ENCODE measurements at regions not wholly inside any gene's neighbourhood (a gene's known extent, or its start where the extent isn't known, plus 50 kb on each side); places are given as distances from the start of the nearest gene placed in this dataset.

DNA sequence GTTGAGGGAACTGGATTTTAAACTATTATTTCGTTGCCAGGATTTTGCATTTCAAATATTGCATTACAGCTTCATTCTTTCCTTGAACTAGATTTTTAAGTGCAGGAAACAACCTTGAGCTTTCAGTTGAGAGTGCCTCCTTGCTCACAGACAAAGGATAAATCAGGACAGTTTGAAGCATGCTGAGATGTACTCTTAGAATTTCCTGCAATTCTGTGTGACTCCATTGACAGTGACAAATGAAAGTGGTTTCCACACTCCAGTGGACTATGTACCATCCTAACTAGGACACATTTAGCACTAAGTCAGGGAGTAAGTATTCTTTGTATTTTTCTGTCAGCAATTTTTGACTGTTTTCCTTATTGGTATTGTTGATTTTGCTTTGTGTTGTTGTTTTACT, 100.0 kb upstream of the PLCXD3 start:
- Histone ChIP-seq H3K4me1 (no peaks in the 10 kb centered on the region), H3K27me3 (no peaks in the 10 kb centered on the region), H3K9me3 (peaks cover 0 to 15% (median 0%) of the 10 kb centered on the region in 11 donors), H3K36me3 (no peaks in the 10 kb centered on the region), H3K27ac (no peak overlapping the region), H3K4me3 (no peak overlapping the region)
- intact Hi-C loops (cut with DNase I): no loop called here
- WGBS, 2 donors: 63 to 78% methylated on average over 1 of the region's 1 CpG
- DNase-seq (no peak), ATAC-seq (no peak)
- TF ChIP-seq, protein P1, sequence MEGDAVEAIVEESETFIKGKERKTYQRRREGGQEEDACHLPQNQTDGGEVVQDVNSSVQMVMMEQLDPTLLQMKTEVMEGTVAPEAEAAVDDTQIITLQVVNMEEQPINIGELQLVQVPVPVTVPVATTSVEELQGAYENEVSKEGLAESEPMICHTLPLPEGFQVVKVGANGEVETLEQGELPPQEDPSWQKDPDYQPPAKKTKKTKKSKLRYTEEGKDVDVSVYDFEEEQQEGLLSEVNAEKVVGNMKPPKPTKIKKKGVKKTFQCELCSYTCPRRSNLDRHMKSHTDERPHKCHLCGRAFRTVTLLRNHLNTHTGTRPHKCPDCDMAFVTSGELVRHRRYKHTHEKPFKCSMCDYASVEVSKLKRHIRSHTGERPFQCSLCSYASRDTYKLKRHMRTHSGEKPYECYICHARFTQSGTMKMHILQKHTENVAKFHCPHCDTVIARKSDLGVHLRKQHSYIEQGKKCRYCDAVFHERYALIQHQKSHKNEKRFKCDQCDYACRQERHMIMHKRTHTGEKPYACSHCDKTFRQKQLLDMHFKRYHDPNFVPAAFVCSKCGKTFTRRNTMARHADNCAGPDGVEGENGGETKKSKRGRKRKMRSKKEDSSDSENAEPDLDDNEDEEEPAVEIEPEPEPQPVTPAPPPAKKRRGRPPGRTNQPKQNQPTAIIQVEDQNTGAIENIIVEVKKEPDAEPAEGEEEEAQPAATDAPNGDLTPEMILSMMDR (IDR thresholded peaks at IDR 0.05): no peak

DNA sequence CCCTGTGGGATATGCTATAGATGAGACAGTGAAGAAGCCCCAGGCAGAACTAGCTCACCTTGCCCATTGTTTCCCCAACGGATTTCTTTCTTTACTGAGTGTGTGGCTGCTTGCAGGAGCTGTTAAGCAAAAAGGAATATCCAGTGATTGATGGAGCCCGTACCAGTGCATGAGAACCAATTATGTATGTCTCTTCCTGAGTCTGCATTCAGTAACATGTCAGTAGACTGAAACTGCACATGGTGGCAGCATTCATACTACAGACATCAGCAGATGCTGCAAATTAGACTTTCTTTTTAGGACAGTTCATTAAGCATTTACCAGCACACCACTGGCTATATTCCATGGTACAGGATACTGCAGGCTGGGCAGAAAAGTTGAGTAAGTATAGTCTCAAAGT, 90.3 kb upstream of the PLCXD3 start:
- no peak for DNase-seq
- Histone ChIP-seq H3K9me3 (peaks cover 0 to 4% (median 0%) of the 10 kb centered on the region in 11 donors), H3K4me3 (no peak overlapping the region), H3K4me1 (no peaks in the 10 kb centered on the region), H3K36me3 (no peaks in the 10 kb centered on the region), H3K27me3 (no peaks in the 10 kb centered on the region), H3K27ac (no peak overlapping the region)
- 66% methylated on average over 2 of the region's 2 CpGs for WGBS, 2 donors
- ATAC-seq: no peak
- intact Hi-C loops (cut with DNase I): no loop called here
- TF ChIP-seq, protein P1 (IDR thresholded peaks at IDR 0.05): no peak

- no peaks in the 10 kb centered on the region for H3K27me3 ChIP-seq
- no peak overlapping the region for H3K4me3 ChIP-seq
- H3K9me3 ChIP-seq: peaks cover 0 to 4% (median 0%) of the 10 kb centered on the region in 11 donors
Measured at GRCh38 chr5:41598011-41598410, 87.6 kb upstream of the PLCXD3 start.

DNA sequence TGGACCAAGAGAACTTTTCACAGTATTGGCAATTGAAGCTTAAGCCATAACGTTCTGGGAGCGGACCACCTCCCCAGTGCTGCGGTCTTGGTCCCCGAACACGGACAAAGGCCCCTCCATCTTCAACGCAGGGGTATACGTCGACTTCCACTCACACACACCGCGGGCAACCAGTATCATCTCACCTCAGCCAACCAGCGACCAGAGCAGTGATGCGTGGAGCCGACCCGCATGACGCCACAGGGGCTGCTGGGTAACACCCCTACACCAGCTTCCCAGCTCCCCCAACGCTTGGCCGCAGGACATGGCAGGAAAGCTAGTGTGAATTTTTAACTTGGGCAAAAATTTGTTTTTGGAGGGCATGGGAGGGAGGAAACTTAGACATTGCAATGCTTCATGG, 77.3 kb upstream of the PLCXD3 start:
- Histone ChIP-seq H3K4me3 (no peak overlapping the region), H3K4me1 (no peaks in the 10 kb centered on the region), H3K27me3 (peaks cover 0 to under 1% (median 0%) of the 10 kb centered on the region in 7 donors), H3K27ac (no peak overlapping the region), H3K36me3 (no peaks in the 10 kb centered on the region), H3K9me3 (no peaks in the 10 kb centered on the region)
- no peak for DNase-seq
- no peak for ATAC-seq
- intact Hi-C loops (cut with DNase I): no loop called here
- 95 to 96% methylated on average over 17 of the region's 17 CpGs for WGBS, 2 donors
- TF ChIP-seq, protein P1 (IDR thresholded peaks at IDR 0.05): no peak

More at GRCh38 chr5:41598011-41598410, 87.6 kb upstream of the PLCXD3 start:
- intact Hi-C loops (cut with DNase I): no loop called here
- Histone ChIP-seq H3K36me3 (no peaks in the 10 kb centered on the region), H3K4me1 (no peaks in the 10 kb centered on the region), H3K27ac (no peak overlapping the region)
- no peak for ATAC-seq
- TF ChIP-seq, protein P1 (IDR thresholded peaks at IDR 0.05): no peak
- DNase-seq: no peak

Measured in heart right ventricle (tissue), 16 donors.